ENCODE measurements at regions not wholly inside any gene's neighbourhood (a gene's known extent, or its start where the extent isn't known, plus 50 kb on each side); places are given as distances from the start of the nearest gene placed in this dataset.

DNA sequence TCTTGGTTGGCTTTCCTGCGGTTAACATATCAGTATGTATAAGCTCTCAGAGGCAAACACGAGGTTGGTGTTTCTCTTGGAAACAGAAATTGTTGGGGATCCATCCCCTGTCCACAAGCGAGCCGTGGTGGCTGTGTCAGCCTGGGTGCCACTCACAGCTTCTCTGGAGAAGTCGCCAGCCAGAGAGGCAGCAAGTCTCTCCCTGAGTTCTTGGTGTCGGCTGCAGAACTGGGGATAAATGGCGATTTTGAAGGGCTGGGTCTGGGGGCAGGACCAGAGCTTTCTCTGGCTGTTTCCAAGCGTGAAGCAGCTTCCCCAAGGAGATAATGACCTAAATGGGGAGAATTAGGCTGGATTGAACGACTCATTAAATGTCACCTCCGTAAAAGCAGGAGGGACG is 335.3 kb downstream of the GLRX3 start:
- Mint-ChIP-seq H3K27ac (ENCODE audit: unreplicated experiment) (no peak overlapping the region), H3K4me3 (ENCODE audit: low read depth, unreplicated experiment) (no peak overlapping the region)
- no TSS peak for BruUV-seq (replicated peaks)

DNA sequence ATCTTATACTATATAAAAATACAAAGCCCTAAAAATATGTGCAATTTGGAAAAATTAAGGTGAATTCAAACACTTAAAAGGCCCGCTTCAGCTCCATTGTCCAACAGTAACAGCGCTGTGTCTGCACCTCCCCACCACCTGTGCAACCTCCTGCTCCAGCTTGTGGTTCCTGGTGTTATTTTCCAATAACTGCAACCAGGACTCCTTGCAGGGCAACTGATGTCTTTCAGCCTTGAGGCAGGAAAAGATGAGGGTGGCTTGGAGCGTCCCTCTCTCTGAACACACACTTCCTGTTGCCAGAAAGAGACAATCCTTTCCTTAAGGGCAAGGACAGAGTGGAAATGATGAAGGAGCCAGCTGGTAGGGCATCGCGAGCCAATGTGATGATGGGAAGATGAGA is 336.0 kb downstream of the GLRX3 start:
- TF ChIP-seq, protein P1, sequence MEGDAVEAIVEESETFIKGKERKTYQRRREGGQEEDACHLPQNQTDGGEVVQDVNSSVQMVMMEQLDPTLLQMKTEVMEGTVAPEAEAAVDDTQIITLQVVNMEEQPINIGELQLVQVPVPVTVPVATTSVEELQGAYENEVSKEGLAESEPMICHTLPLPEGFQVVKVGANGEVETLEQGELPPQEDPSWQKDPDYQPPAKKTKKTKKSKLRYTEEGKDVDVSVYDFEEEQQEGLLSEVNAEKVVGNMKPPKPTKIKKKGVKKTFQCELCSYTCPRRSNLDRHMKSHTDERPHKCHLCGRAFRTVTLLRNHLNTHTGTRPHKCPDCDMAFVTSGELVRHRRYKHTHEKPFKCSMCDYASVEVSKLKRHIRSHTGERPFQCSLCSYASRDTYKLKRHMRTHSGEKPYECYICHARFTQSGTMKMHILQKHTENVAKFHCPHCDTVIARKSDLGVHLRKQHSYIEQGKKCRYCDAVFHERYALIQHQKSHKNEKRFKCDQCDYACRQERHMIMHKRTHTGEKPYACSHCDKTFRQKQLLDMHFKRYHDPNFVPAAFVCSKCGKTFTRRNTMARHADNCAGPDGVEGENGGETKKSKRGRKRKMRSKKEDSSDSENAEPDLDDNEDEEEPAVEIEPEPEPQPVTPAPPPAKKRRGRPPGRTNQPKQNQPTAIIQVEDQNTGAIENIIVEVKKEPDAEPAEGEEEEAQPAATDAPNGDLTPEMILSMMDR (IDR thresholded peaks at IDR 0.05; ENCODE audit: unreplicated experiment), result no peak
- intact Hi-C loops (cut with micrococcal nuclease; ENCODE audit: unreplicated experiment), result no loop called here
- no TSS peak for BruUV-seq (replicated peaks)

More for the DNA sequence above, 335.3 kb downstream of the GLRX3 start:
- H3K36me3 Mint-ChIP-seq (ENCODE audit: insufficient read depth, unreplicated experiment), result no peaks in the 10 kb centered on the region
- TF ChIP-seq, protein P1 (IDR thresholded peaks at IDR 0.05; ENCODE audit: unreplicated experiment), result no peak
- H3K9me3 Mint-ChIP-seq (ENCODE audit: low read depth, unreplicated experiment), result peaks cover 21% of the 10 kb centered on the region
- no peak for DNase-seq
- H3K27me3 Mint-ChIP-seq (ENCODE audit: unreplicated experiment), result no peaks in the 10 kb centered on the region
- intact Hi-C loops (cut with micrococcal nuclease; ENCODE audit: unreplicated experiment), result no loop called here
- H3K4me1 Mint-ChIP-seq (ENCODE audit: low read depth, unreplicated experiment), result no peaks in the 10 kb centered on the region
- CTCF ChIA-PET, result no interaction called here

DNA sequence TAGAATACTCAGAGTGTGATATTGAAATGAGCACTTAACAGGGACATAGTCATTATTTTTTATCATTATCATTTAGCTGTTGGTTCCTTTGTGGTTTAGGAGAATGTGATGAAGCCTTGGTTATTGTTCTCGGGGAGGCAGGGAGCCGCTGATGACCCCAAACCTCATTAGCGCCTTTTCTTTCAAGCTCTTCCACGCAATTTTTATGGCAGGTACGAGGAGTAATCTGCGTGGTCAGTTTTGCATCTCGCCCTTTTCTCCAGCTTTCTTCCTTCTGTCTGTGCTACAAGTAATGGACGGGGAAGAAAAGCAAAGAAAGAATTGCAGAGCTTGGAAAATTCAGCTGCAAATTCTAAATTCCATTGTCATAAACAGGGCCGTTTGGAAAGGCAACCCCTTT is 338.4 kb downstream of the GLRX3 start:
- H3K27ac Mint-ChIP-seq (ENCODE audit: unreplicated experiment), result no peak overlapping the region
- DNase-seq, result no peak
- peaks cover 14% of the 10 kb centered on the region for H3K9me3 Mint-ChIP-seq (ENCODE audit: low read depth, unreplicated experiment)
- H3K27me3 Mint-ChIP-seq (ENCODE audit: unreplicated experiment), result no peaks in the 10 kb centered on the region
- BruUV-seq (replicated peaks), result no TSS peak
- CTCF ChIA-PET, result no interaction called here
- H3K4me1 Mint-ChIP-seq (ENCODE audit: low read depth, unreplicated experiment), result no peaks in the 10 kb centered on the region
- no peaks in the 10 kb centered on the region for H3K36me3 Mint-ChIP-seq (ENCODE audit: insufficient read depth, unreplicated experiment)
- TF ChIP-seq, protein P1 (IDR thresholded peaks at IDR 0.05; ENCODE audit: unreplicated experiment), result no peak
- intact Hi-C loops (cut with micrococcal nuclease; ENCODE audit: unreplicated experiment), result no loop called here
- no peak overlapping the region for H3K4me3 Mint-ChIP-seq (ENCODE audit: low read depth, unreplicated experiment)

More for the DNA sequence above, 336.0 kb downstream of the GLRX3 start:
- DNase-seq, result no peak
- H3K36me3 Mint-ChIP-seq (ENCODE audit: insufficient read depth, unreplicated experiment), result no peaks in the 10 kb centered on the region
- peaks cover 21% of the 10 kb centered on the region for H3K9me3 Mint-ChIP-seq (ENCODE audit: low read depth, unreplicated experiment)
- no peak overlapping the region for H3K27ac Mint-ChIP-seq (ENCODE audit: unreplicated experiment)
- no peaks in the 10 kb centered on the region for H3K4me1 Mint-ChIP-seq (ENCODE audit: low read depth, unreplicated experiment)
- no peaks in the 10 kb centered on the region for H3K27me3 Mint-ChIP-seq (ENCODE audit: unreplicated experiment)
- CTCF ChIA-PET, result no interaction called here
- no peak overlapping the region for H3K4me3 Mint-ChIP-seq (ENCODE audit: low read depth, unreplicated experiment)

DNA sequence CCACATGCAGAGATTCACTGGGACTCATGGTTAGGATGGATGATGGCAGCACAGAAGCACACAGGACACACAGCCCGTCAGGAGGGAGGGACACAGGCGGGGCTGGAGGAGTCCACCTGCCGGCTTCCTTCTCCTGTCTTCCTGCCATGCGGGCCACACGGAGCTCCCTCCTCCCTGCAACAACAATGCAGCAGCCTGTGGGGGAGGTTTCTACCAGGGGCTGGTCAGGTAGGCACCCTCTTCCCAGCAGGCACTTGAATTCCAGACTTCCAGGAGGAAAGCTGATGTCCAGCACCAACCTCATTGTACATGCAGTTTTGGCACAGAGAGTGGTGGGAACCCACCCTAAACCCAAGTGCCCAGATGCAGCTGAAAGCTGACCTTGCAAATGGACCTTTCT is 341.2 kb downstream of the GLRX3 start:
- BruUV-seq (replicated peaks), result no TSS peak
- intact Hi-C loops (cut with micrococcal nuclease; ENCODE audit: unreplicated experiment), result no loop called here
- TF ChIP-seq, protein P1 (IDR thresholded peaks at IDR 0.05; ENCODE audit: unreplicated experiment), result no peak

More for the DNA sequence above, 341.2 kb downstream of the GLRX3 start:
- Mint-ChIP-seq H3K36me3 (ENCODE audit: insufficient read depth, unreplicated experiment) (no peaks in the 10 kb centered on the region), H3K9me3 (ENCODE audit: low read depth, unreplicated experiment) (peaks cover 9% of the 10 kb centered on the region), H3K4me3 (ENCODE audit: low read depth, unreplicated experiment) (no peak overlapping the region), H3K4me1 (ENCODE audit: low read depth, unreplicated experiment) (no peaks in the 10 kb centered on the region), H3K27me3 (ENCODE audit: unreplicated experiment) (no peaks in the 10 kb centered on the region), H3K27ac (ENCODE audit: unreplicated experiment) (no peak overlapping the region)
- CTCF ChIA-PET, result no interaction called here
- no peak for DNase-seq
